ENCODE measurements at regions not wholly inside any gene's neighbourhood (a gene's known extent, or its start where the extent isn't known, plus 50 kb on each side); places are given as distances from the start of the nearest gene placed in this dataset.

- no peak for DNase-seq
These were observed 315.8 kb downstream of the ZNF516 start for GRCh38 chr18:76179257-76179656.

- no peak for DNase-seq
These were observed 317.9 kb downstream of the ZNF516 start for GRCh38 chr18:76177160-76177559.

GRCh38 chr18:76174451-76174850 is 320.6 kb downstream of the ZNF516 start:
- no peak for DNase-seq

GRCh38 chr18:76169733-76170132 is 325.3 kb downstream of the ZNF516 start:
- DNase-seq, result no peak

- no peak for DNase-seq
These were observed 327.0 kb downstream of the ZNF516 start for GRCh38 chr18:76167845-76168621.

- no peak for DNase-seq
These were observed 327.6 kb downstream of the ZNF516 start for GRCh38 chr18:76167410-76167809.

GRCh38 chr18:76162886-76163285 is 332.2 kb downstream of the ZNF516 start:
- DNase-seq, result no peak

- no peak for DNase-seq
These were observed 333.1 kb downstream of the ZNF516 start for GRCh38 chr18:76161983-76162382.

- DNase-seq, result no peak
These were observed 341.4 kb downstream of the ZNF516 start for GRCh38 chr18:76153691-76154090.

GRCh38 chr18:76149734-76150133 is 345.3 kb downstream of the ZNF516 start:
- no peak for DNase-seq

GRCh38 chr18:76149284-76149683 is 345.8 kb downstream of the ZNF516 start:
- no peak for DNase-seq

- no peak for DNase-seq
These were observed 349.3 kb downstream of the ZNF516 start for GRCh38 chr18:76145521-76146376.

GRCh38 chr18:76144844-76145243 is 350.2 kb downstream of the ZNF516 start:
- DNase-seq, result no peak

GRCh38 chr18:76142611-76143010 is 352.4 kb downstream of the ZNF516 start:
- no peak for DNase-seq

- DNase-seq, result no peak
These were observed 355.2 kb downstream of the ZNF516 start for GRCh38 chr18:76139844-76140243.

GRCh38 chr18:76137216-76137615 is 357.8 kb downstream of the ZNF516 start:
- DNase-seq, result no peak

GRCh38 chr18:76136701-76137100 is 358.3 kb downstream of the ZNF516 start:
- no peak for DNase-seq

GRCh38 chr18:76134628-76135027 is 360.4 kb downstream of the ZNF516 start:
- no peak for DNase-seq

GRCh38 chr18:76133873-76134272 is 361.2 kb downstream of the ZNF516 start:
- no peak for DNase-seq

- no peak for DNase-seq
These were observed 363.3 kb downstream of the ZNF516 start for GRCh38 chr18:76131738-76132137.

- DNase-seq, result no peak
These were observed 364.2 kb downstream of the ZNF516 start for GRCh38 chr18:76130845-76131244.

GRCh38 chr18:76126327-76126726 is 368.7 kb downstream of the ZNF516 start:
- no peak for DNase-seq

- no peak for DNase-seq
These were observed 374.0 kb downstream of the ZNF516 start for GRCh38 chr18:76121011-76121410.

GRCh38 chr18:76115580-76115979 is 379.5 kb downstream of the ZNF516 start:
- DNase-seq, result no peak

Measured in CD4-positive, alpha-beta T cell treated with Interferon gamma for 1 hour (primary cell).